H9 (cell line): ENCODE measurements at regions not wholly inside any gene's neighbourhood (a gene's known extent, or its start where the extent isn't known, plus 50 kb on each side); places are given as distances from the start of the nearest gene placed in this dataset.
"Not testable (repeated sequence)": the region's sequence is repeated elsewhere in the genome, so short reads cannot be mapped to it uniquely, and the experiment has no call there.

Source experiments
- DNase-seq: peaks from one replicate; pipeline ENCODE4 v3.0.0-alpha.2; 2017
- H2AFZ ChIP-seq: one replicate; pipeline ENCODE4 v1.6.1; 2013; ENCODE audit warnings: mild to moderate bottlenecking, low read length, control low read depth, moderate library complexity
- H2AK5ac ChIP-seq: 2 replicates; pipeline ENCODE4 v1.6.1; 2013; ENCODE audit warnings: low read length, control low read depth, mixed read lengths; ENCODE audit not compliant: insufficient read length
- H2BK120ac ChIP-seq: one replicate; pipeline ENCODE4 v1.6.1; 2013; ENCODE audit warnings: low read depth, mild to moderate bottlenecking, low read length, control low read depth, inconsistent platforms; ENCODE audit not compliant: poor library complexity, severe bottlenecking
- H2BK12ac ChIP-seq: 2 replicates; pipeline ENCODE4 v1.6.1; 2013; ENCODE audit warnings: low read length, control low read depth, mixed read lengths, low read depth; ENCODE audit not compliant: insufficient read length
- H2BK15ac ChIP-seq: 2 replicates; pipeline ENCODE4 v1.6.1; 2013; ENCODE audit warnings: low read depth, low read length, control low read depth
- H2BK20ac ChIP-seq: one replicate; pipeline ENCODE4 v1.6.1; 2013; ENCODE audit warnings: low read depth, mild to moderate bottlenecking, low read length, control low read depth, inconsistent platforms; ENCODE audit not compliant: poor library complexity, severe bottlenecking
- H2BK5ac ChIP-seq: 2 replicates; pipeline ENCODE4 v1.6.1; 2013; ENCODE audit warnings: low read length, control low read depth, mixed read lengths; ENCODE audit not compliant: insufficient read length
- H3K14ac ChIP-seq: 2 replicates; pipeline ENCODE4 v1.6.1; 2013; ENCODE audit warnings: low read length, control low read depth; ENCODE audit not compliant: insufficient read depth
- H3K18ac ChIP-seq: 2 replicates; pipeline ENCODE4 v1.6.1; 2013; ENCODE audit warnings: low read depth, mild to moderate bottlenecking, mixed read lengths, low read length, control low read depth; ENCODE audit not compliant: insufficient read length
- H3K23ac ChIP-seq: 2 replicates; pipeline ENCODE4 v1.6.1; 2013; ENCODE audit warnings: low read length, control low read depth, mixed read lengths, low read depth; ENCODE audit not compliant: insufficient read length
- H3K23me2 ChIP-seq: 2 replicates; pipeline ENCODE4 v1.6.1; 2013; ENCODE audit warnings: low read depth, mild to moderate bottlenecking, mixed read lengths, low read length, control low read depth; ENCODE audit not compliant: insufficient read length, poor library complexity, severe bottlenecking
- H3K27ac ChIP-seq: 2 replicates; pipeline ENCODE4 v1.5.1; 2013; ENCODE audit warnings: low read length, control low read depth, mixed read lengths, low read depth; ENCODE audit not compliant: insufficient read length
- H3K27me3 ChIP-seq: 2 replicates; pipeline ENCODE4 v1.6.1; 2013; ENCODE audit warnings: low read length, control low read depth, inconsistent platforms; ENCODE audit not compliant: insufficient read depth
- H3K4ac ChIP-seq: 2 replicates; pipeline ENCODE4 v1.6.1; 2013; ENCODE audit warnings: low read depth, mild to moderate bottlenecking, control low read depth, inconsistent platforms, low read length, moderate library complexity
- H3K4me1 ChIP-seq: 2 replicates; pipeline ENCODE4 v1.6.1; 2013; ENCODE audit warnings: low read length, control low read depth, inconsistent platforms; ENCODE audit not compliant: insufficient read depth
- H3K4me2 ChIP-seq: 2 replicates; pipeline ENCODE4 v1.6.1; 2013; ENCODE audit warnings: low read length, control low read depth, mixed read lengths; ENCODE audit not compliant: insufficient read length, insufficient read depth
- H3K56ac ChIP-seq: 2 replicates; pipeline ENCODE4 v1.6.1; 2013; ENCODE audit warnings: low read depth, mild to moderate bottlenecking, mixed read lengths, low read length, control low read depth; ENCODE audit not compliant: insufficient read length
- H3K79me1 ChIP-seq: 2 replicates; pipeline ENCODE4 v1.6.1; 2013; ENCODE audit warnings: low read depth, mild to moderate bottlenecking, moderate library complexity, low read length, control low read depth, inconsistent platforms; ENCODE audit not compliant: insufficient read depth, poor library complexity, severe bottlenecking
- H3K79me2 ChIP-seq: 2 replicates; pipeline ENCODE4 v1.6.1; 2013; ENCODE audit warnings: low read length, control low read depth, inconsistent platforms; ENCODE audit not compliant: insufficient read depth
- H3K9ac ChIP-seq: 2 replicates; pipeline ENCODE4 v1.6.1; 2013; ENCODE audit warnings: low read length, control low read depth, mixed read lengths; ENCODE audit not compliant: insufficient read length; ENCODE audit errors: extremely low read depth
- H3K9me3 ChIP-seq: one replicate; pipeline ENCODE4 v1.6.1; 2013; ENCODE audit warnings: low read depth, low read length, inconsistent platforms; ENCODE audit not compliant: control insufficient read depth
- H3T11ph ChIP-seq: one replicate; pipeline ENCODE4 v1.6.1; 2013; ENCODE audit warnings: mild to moderate bottlenecking, low read length, control low read depth, inconsistent platforms
- H4K20me1 ChIP-seq: one replicate; pipeline ENCODE4 v1.6.1; 2013; ENCODE audit not compliant: control insufficient read depth, insufficient read length, insufficient read depth
- H4K5ac ChIP-seq: 2 replicates; pipeline ENCODE4 v1.6.1; 2013; ENCODE audit warnings: low read depth, mild to moderate bottlenecking, mixed read lengths, low read length, control low read depth; ENCODE audit not compliant: insufficient read length
- H4K8ac ChIP-seq: replicated peaks from 2 replicates; pipeline ENCODE4 v1.6.1; 2013; ENCODE audit warnings: low read length, control low read depth, mixed read lengths, low read depth; ENCODE audit not compliant: insufficient read length
- H4K91ac ChIP-seq: 2 replicates; pipeline ENCODE4 v1.6.1; 2013; ENCODE audit warnings: low read depth, mild to moderate bottlenecking, moderate library complexity, mixed read lengths, low read length, control low read depth; ENCODE audit not compliant: insufficient read length
- H3K27ac Mint-ChIP-seq, 3 experiments: 2 replicates in 2 of 3; 3 replicates in 1 of 3; pipeline ENCODE4 v1.8.0; 2020 to 2021; ENCODE audit warnings: mixed read lengths in 3 of 3, mild to moderate bottlenecking in 1 of 3, moderate library complexity in 1 of 3
- H3K27me3 Mint-ChIP-seq: 2 replicates; pipeline ENCODE4 v1.8.0; 2021; ENCODE audit warnings: low read depth, mild to moderate bottlenecking, moderate library complexity, mixed read lengths
- H3K36me3 Mint-ChIP-seq, 3 experiments: 2 replicates in 2 of 3; 3 replicates in 1 of 3; pipeline ENCODE4 v1.8.0; 2020 to 2021; ENCODE audit warnings: low read depth in 3 of 3, mixed read lengths in 3 of 3; ENCODE audit not compliant: insufficient read depth in 1 of 3
- H3K4me1 Mint-ChIP-seq, 2 experiments: 2 replicates each; pipeline ENCODE4 v1.8.0; 2020; ENCODE audit warnings: mixed read lengths in 2 of 2
- H3K4me3 Mint-ChIP-seq, 2 experiments: 2 replicates in 1 of 2; 3 replicates in 1 of 2; pipeline ENCODE4 v1.8.0; 2020 to 2021; ENCODE audit warnings: mild to moderate bottlenecking in 2 of 2, mixed read lengths in 2 of 2, moderate library complexity in 1 of 2
- H3K9me3 Mint-ChIP-seq, 2 experiments: 2 replicates in 1 of 2; 3 replicates in 1 of 2; pipeline ENCODE4 v1.8.0; 2020; ENCODE audit warnings: mild to moderate bottlenecking in 2 of 2, mixed read lengths in 2 of 2, moderate library complexity in 1 of 2
- WGBS: extraction: QIAGEN DNeasy Blood & Tissue Kit; methylation state at CpG from one replicate; pipeline ENCODE4 v1.1.7; 2013; ENCODE audit warnings: missing lambda C conversion rate, low lambda C conversion rate, mixed read lengths; ENCODE audit not compliant: insufficient read length; ENCODE audit errors: extremely low coverage; 5-methylcytosine and 5-hydroxymethylcytosine counted together

- not testable (repeated sequence) for H3K23ac ChIP-seq, H3K4me2 ChIP-seq, H3T11ph ChIP-seq, H2BK15ac ChIP-seq, H3K4me1 ChIP-seq, H3K9ac ChIP-seq, H2BK5ac ChIP-seq, H3K36me3 Mint-ChIP-seq, H3K23me2 ChIP-seq, H3K27me3 Mint-ChIP-seq, H4K91ac ChIP-seq, H2BK12ac ChIP-seq, H4K5ac ChIP-seq, H3K27ac ChIP-seq, H3K4ac ChIP-seq, H2AFZ ChIP-seq, H3K79me2 ChIP-seq, H3K56ac ChIP-seq, H2AK5ac ChIP-seq, H3K18ac ChIP-seq, H4K20me1 ChIP-seq, H2BK120ac ChIP-seq, H3K27me3 ChIP-seq, H2BK20ac ChIP-seq, H4K8ac ChIP-seq, H3K79me1 ChIP-seq, H3K14ac ChIP-seq, H3K9me3 Mint-ChIP-seq, H3K9me3 ChIP-seq
- Mint-ChIP-seq H3K4me3 (peak overlapping the region; percentile 73 to 80), H3K27ac (peak overlapping the region; percentile 85 to 89 (median 86); a peak in 5 of 7 replicates), H3K4me1 (peaks cover 19 to 22% of the 10 kb centered on the region in 2 experiments)
- peak; percentile 34 for DNase-seq
- WGBS, result no CpG with 5 or more reads among the region's 41 CpGs
These were observed 201.4 kb upstream of the C1QTNF3 start for GRCh38 chr5:34244281-34245031.

GRCh38 chr5:34245032-34245394 is 202.0 kb upstream of the C1QTNF3 start:
- H2BK15ac ChIP-seq, result not testable (repeated sequence)

More at GRCh38 chr5:34245032-34245394, 202.0 kb upstream of the C1QTNF3 start:
- not testable (repeated sequence) for H2BK20ac ChIP-seq, H3K18ac ChIP-seq, H3K56ac ChIP-seq, H2BK12ac ChIP-seq, H3K14ac ChIP-seq, H2BK120ac ChIP-seq, H4K91ac ChIP-seq, H3K4me3 Mint-ChIP-seq, H3K36me3 Mint-ChIP-seq, H3K79me2 ChIP-seq, H3K27ac Mint-ChIP-seq, H3K4me1 ChIP-seq, H3T11ph ChIP-seq, H3K23me2 ChIP-seq, DNase-seq, H3K9ac ChIP-seq, H3K4me2 ChIP-seq, H3K27me3 Mint-ChIP-seq, H2BK5ac ChIP-seq, H3K4ac ChIP-seq, H2AFZ ChIP-seq, H3K23ac ChIP-seq, H4K8ac ChIP-seq, H3K9me3 ChIP-seq, H3K79me1 ChIP-seq, H4K20me1 ChIP-seq, H4K5ac ChIP-seq, H2AK5ac ChIP-seq, H3K9me3 Mint-ChIP-seq, H3K27ac ChIP-seq, H3K27me3 ChIP-seq
- H3K4me1 Mint-ChIP-seq, result peaks cover 14 to 18% of the 10 kb centered on the region in 2 experiments
- WGBS, result no CpG with 5 or more reads among the region's 31 CpGs
